ENCODE measurements at regions not wholly inside any gene's neighbourhood (a gene's known extent, or its start where the extent isn't known, plus 50 kb on each side); places are given as distances from the start of the nearest gene placed in this dataset.

GRCh38 chr7:52006674-52007073 lies 690.1 kb upstream of the COBL start:
- no peak for DNase-seq
- H3K4me1 ChIP-seq, result no peaks in the 10 kb centered on the region
- no peaks in the 10 kb centered on the region for H3K27me3 ChIP-seq
- no peaks in the 10 kb centered on the region for H3K9me3 ChIP-seq
- 53 to 82% (median 65%) methylated on average over 1 of the region's 1 CpG for WGBS, 5 donors
- H3K4me3 ChIP-seq, result no peak overlapping the region
- TF ChIP-seq CTCF (IDR thresholded peaks at IDR 0.05) (no peak), POLR2A (IDR thresholded peaks at IDR 0.05) (no peak), EP300 (IDR thresholded peaks at IDR 0.05) (no peak), POLR2AphosphoS5 (IDR thresholded peaks at IDR 0.05) (no peak)
- H3K36me3 ChIP-seq, result no peaks in the 10 kb centered on the region
- intact Hi-C loops (cut with DNase I; ENCODE audit: low total_unique reads), result no loop called here
- H3K27ac ChIP-seq, result no peak overlapping the region

GRCh38 chr7:52005613-52006012 lies 689.0 kb upstream of the COBL start:
- no peaks in the 10 kb centered on the region for H3K9me3 ChIP-seq
- no peaks in the 10 kb centered on the region for H3K4me1 ChIP-seq
- no peaks in the 10 kb centered on the region for H3K27me3 ChIP-seq
- WGBS, 5 donors, result 61 to 74% (median 70%) methylated on average over 4 of the region's 4 CpGs
- TF ChIP-seq CTCF (IDR thresholded peaks at IDR 0.05) (no peak), POLR2AphosphoS5 (IDR thresholded peaks at IDR 0.05) (no peak), POLR2A (IDR thresholded peaks at IDR 0.05) (no peak), EP300 (IDR thresholded peaks at IDR 0.05) (no peak)
- DNase-seq, result no peak
- H3K36me3 ChIP-seq, result no peaks in the 10 kb centered on the region
- H3K27ac ChIP-seq, result no peak overlapping the region
- H3K4me3 ChIP-seq, result no peak overlapping the region
- intact Hi-C loops (cut with DNase I; ENCODE audit: low total_unique reads), result no loop called here

- WGBS, 5 donors, result 49 to 61% (median 57%) methylated on average over 2 of the region's 2 CpGs
- Histone ChIP-seq H3K36me3 (no peaks in the 10 kb centered on the region), H3K27ac (no peak overlapping the region), H3K9me3 (peaks cover 0 to 15% (median 6%) of the 10 kb centered on the region in 4 donors), H3K4me1 (no peaks in the 10 kb centered on the region), H3K27me3 (no peaks in the 10 kb centered on the region), H3K4me3 (no peak overlapping the region)
- intact Hi-C loops (cut with DNase I; ENCODE audit: low total_unique reads), result no loop called here
- TF ChIP-seq EP300 (IDR thresholded peaks at IDR 0.05) (no peak), POLR2A (IDR thresholded peaks at IDR 0.05) (no peak), CTCF (IDR thresholded peaks at IDR 0.05) (no peak), POLR2AphosphoS5 (IDR thresholded peaks at IDR 0.05) (no peak)
- no peak for DNase-seq
Measured at GRCh38 chr7:51995596-51996179, 679.1 kb upstream of the COBL start.

- DNase-seq, result no peak
- Histone ChIP-seq H3K36me3 (no peaks in the 10 kb centered on the region), H3K4me3 (no peak overlapping the region), H3K27ac (no peak overlapping the region), H3K27me3 (no peaks in the 10 kb centered on the region), H3K9me3 (no peaks in the 10 kb centered on the region), H3K4me1 (no peaks in the 10 kb centered on the region)
- TF ChIP-seq EP300 (IDR thresholded peaks at IDR 0.05), result no peak
- no peak for TF ChIP-seq POLR2AphosphoS5 (IDR thresholded peaks at IDR 0.05)
- TF ChIP-seq CTCF (IDR thresholded peaks at IDR 0.05), result no peak
- no peak for TF ChIP-seq POLR2A (IDR thresholded peaks at IDR 0.05)
- WGBS, 5 donors, result 41 to 63% (median 53%) methylated on average over 5 of the region's 5 CpGs
- intact Hi-C loops (cut with DNase I; ENCODE audit: low total_unique reads), result no loop called here
Measured at GRCh38 chr7:51982653-51983052, 666.0 kb upstream of the COBL start.
